NCI-H187 treated with DMSO at 0.1 percent for 48 hours (cell line): ENCODE measurements at regions not wholly inside any gene's neighbourhood (a gene's known extent, or its start where the extent isn't known, plus 50 kb on each side); places are given as distances from the start of the nearest gene placed in this dataset.
"Not testable (repeated sequence)": the region's sequence is repeated elsewhere in the genome, so short reads cannot be mapped to it uniquely, and the experiment has no call there.

ENCODE experiments used
- DNase-seq: peaks from one replicate; lab custom pipeline; 2025; lab: John Stamatoyannopoulos, UW

DNA sequence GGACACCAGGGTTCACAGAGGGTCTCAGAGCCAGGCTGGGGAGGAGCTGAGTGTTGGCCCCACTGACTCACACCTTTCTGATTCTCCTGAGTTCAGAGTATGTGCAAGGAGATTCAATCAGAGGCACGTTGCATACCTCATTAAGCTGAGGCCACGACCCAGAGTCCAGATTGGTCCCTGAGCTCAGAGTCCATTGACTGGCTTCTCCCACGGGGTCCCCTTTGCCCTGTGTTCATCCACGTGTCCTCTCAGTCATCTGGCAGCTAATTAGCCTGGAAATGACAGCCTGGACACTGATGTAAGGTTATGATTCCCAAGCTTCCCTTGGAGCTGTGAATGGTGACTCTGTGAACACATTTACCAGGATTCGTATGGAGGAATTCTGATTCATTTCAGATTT, 267.2 kb downstream of the SH3BP4 start:
- no peak for DNase-seq

DNA sequence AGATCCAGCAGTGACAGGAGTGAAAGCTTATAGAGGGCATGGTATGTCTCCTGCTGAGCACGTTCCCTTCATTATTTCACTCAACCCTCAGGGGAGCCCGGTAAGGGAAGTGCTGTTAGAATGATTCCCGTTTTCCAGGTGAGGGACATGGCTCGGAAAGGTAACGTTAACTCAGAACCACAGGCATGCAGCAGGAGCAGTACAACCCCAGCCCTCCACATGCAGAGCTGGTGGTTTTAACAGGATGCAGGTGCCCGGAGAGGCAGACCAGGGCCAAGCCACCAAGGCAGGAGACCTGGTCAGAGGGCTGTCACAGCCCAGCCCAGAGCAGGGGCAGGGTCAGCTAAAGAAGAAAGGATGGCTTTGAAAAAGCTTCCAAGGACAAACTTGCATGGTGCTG, 268.5 kb downstream of the SH3BP4 start:
- no peak for DNase-seq

GRCh38 chr2:235223011-235223410, 270.8 kb upstream of the AGAP1 start:
- DNase-seq: no peak

DNA sequence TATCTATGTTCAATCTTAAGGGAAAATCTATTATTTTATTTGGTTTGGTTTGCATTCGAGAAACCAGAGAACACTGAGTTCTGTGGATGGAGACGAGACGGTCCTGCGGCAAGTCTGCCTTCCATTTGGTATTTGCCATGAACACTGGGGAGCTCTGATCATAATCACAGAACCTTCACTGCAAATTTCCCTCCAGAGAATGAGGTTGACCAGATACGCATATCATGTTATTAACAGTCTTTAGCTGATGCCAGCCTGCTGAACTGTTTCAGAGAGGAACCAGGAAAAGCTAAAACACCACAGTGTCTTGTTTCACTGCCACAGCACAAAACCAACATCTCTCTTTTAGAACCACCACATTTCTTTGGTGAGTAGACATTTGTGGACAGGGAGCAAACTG, 269.4 kb upstream of the AGAP1 start:
- DNase-seq: no peak

GRCh38 chr2:235225261-235225660, 268.6 kb upstream of the AGAP1 start:
- no peak for DNase-seq

DNA sequence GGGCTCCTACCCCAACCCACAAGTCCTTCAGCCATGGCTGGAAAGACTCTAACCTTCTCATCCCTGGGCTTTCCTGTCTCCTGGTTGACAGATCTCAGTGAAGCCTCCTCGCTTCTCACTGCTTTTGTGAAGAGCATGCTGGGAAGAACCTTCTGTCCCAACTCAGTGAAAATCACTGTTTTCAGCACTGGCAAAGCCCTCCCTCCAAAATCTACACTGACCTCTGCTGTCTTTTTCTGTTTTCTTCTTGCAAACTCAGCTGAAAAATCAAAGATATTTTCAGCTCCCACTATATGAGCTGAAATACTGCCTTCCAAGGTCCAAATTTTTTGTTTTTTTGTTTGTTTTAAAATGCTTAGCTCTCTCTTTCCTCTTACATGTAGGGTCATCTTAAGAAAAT, 266.3 kb upstream of the AGAP1 start:
- DNase-seq: no peak

GRCh38 chr2:235228422-235228821, 265.4 kb upstream of the AGAP1 start:
- DNase-seq: not testable (repeated sequence)

GRCh38 chr2:235229236-235229635, 264.6 kb upstream of the AGAP1 start:
- DNase-seq: no peak

DNA sequence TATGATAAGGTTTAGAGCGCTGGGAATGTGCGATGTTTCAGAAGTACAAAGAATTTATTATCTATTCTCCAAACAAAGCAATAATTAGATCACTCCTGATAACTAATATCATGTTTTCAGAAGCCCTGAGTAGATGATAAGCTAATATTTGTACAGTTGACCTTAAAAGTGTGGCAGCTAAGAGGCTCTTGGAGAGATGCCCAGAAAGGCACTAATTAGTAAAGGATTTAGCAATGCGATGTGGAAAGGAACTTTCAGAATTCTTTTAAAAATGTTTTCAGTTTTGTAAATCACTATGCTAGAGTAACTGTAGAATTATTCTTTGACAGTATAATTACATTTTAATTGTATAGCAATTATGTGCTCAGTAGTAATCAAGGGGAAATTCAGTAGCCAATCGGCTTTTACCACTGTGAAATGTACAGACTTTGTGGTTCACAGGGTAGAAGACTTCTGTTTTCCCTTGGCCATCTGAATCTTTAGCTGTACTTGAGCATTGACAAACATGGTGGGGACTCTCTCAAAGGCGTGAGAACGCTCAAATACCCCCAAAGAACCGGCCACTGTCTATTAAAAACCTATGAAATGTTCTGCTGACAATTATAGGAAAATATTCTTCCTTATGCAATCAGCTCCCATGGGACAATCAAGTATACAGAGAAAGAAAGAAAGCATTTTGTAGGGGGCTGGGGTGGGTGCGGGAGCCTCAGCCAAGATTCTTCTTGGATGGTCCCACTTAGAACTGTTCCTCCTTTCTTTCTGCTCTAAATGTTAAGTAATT, 262.8 kb upstream of the AGAP1 start:
- no peak for DNase-seq

- no peak for DNase-seq
These were observed 261.1 kb upstream of the AGAP1 start for GRCh38 chr2:235232449-235233433.

DNA sequence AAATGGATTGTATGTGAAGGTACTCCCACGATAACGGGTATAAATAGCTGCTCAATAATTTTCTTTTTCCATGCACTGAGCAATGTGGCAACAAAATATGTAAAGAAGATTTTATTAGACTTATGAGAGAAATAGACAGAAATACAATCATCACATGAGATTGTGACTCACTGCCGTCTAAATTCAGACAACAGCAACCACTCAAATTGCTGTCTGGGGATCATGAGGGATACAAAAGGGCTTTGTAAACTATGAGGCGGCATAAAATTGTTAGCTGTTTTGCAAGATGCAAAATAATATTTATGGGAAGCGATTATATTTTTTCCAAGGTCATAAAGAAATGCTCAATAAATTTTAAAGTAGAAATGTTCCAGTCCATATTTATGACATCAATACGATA, 259.1 kb upstream of the AGAP1 start:
- no peak for DNase-seq

- DNase-seq: no peak
These were observed 257.7 kb upstream of the AGAP1 start for GRCh38 chr2:235235977-235236767.

DNA sequence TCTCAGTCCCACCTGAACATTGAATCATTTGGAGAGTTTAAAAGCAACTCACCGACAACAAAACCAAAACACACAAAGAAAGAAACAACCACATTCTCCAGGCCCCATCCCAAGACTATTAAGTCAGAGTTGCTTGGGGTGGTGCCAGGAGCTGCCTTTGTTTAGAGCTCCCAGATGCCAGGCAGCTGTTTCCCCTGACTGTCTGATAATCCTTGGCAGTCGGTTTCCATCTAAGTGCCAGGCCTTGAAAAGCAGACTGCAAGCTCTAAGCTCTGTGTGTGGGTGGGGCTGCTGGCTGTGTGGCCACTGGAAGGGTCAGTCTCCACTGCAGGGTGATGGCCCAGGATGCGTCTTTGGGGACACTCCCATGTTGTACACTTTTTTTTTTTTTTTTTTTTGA, 255.3 kb upstream of the AGAP1 start:
- DNase-seq: no peak

GRCh38 chr2:235240574-235240973, 253.3 kb upstream of the AGAP1 start:
- no peak for DNase-seq

DNA sequence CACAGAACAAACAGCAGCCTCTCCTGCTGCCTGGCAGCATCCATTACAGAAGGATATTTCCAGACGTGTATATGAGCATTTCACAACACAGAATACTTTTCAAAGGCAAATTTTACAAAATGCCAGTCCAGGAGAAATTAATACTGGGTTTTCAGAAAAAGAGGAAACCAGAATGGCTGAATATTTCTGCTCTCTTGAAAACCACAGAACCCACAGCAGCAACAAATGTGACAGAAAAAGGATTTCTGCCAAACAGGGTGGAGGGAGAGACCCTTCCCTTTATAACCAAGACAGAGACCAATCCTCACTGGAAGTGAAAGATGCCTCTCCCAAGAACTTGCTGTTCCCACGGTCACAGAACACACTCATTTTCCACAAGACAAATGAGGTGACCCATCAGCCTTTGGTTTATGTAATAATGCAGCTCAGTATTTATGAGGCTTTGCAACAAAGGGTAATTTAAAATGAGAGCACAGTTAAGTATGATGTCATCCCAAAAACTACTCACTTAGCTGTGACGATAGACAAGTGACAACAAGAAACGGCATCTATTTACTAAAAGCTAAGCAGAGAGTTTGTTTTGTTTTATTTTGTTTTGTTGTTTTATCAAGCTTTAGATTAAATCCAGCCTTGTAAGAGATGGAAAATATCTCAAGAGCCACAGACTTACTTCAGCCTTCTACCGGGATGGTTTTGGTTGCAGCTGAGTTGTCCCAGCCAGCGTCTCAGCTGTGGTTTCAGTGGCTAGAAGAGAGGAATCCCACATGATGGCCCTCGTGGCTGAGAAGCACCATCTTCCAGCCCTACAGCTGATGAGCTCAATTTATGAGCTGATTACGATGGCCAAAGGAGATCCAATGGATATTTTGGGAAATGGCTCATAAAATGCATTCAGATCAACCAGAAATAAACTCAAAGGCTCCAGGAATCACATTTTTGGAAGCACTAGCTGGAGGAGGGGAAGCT, 249.3 kb upstream of the AGAP1 start:
- DNase-seq: no peak

GRCh38 chr2:235247001-235247400, 246.8 kb upstream of the AGAP1 start:
- no peak for DNase-seq

- no peak for DNase-seq
These were observed 238.2 kb upstream of the AGAP1 start for GRCh38 chr2:235255693-235256092.

DNA sequence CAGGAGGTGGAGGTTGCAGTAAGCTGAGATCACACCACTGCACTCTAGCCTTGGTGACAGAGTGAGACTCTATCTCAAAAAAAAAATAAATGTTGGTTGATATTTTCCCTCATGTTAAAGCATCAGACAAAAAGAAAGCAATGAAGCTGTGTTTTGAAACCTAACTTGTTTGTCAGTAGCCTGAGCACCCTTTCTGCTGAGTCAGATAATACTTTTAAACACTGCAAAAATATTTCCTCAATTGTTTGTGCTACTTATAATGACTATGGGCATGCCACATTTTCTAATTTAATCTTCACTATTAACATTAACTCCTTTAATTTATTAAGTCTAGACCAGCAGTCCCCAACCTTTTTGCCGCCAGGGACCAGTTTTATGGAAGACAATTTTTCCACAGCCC, 236.3 kb upstream of the AGAP1 start:
- DNase-seq: no peak

DNA sequence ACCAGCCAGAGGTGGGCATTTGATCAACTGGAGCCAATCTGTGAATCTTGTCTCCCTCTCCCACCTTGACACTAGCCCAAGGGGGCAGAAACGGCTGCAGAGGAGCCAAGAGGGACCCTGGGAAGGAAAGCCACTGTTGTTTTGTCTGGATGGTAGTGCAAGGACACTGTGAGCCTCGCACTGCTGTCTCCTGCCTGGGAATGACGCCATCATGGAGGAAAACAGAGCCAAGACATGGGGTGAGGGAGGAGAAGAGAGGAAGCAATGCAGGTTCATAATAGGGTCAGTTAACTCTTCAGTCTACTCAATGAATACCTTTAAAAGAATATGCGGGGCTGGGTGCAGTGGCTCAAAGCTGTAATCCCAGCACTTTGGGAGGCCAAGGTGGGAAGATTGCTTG, 231.1 kb upstream of the AGAP1 start:
- no peak for DNase-seq

DNA sequence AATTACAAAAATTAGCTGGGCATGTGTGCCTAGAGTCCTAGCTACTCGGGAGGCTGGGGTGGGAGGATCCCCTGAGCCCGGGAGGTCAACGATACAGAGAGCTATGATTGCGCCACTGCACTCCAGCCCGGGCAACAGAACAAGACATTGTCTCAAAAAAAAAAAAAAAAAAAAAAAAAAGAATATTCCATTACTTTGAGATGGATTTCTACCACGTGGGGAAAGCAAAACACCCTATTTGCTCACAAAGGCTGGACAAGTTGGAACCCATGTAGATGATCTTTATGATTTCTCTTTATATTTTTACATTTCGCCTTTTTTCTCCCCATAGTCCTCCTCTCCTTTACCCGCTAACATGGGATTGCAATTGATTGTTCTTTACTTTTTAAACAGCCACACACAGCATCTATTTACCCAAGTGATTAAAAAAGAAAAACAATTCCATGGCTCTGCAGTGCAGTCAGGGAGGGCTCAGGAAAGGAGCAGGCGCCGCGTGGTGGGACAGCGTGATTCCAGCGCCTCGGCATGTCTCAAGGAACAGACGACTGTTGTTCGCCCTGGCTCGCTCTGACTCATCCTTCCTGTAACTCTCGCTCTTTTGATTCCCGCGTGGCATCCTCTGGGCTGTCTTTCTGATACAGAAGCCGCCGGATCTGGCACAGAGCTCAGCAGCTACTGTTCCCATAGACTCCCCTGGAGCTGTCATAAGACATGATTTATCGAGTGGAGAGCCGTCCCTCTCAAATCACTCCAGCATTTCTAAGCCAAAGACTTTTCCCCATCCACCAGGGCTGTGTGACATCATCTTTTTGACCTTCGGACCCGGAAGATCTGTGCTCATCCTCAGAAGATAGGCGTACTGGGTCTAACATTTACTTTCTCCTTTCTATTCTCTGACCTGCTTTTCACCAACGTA, 230.4 kb upstream of the AGAP1 start:
- DNase-seq: no peak
